Peyer's patch (tissue), 4 donors: ENCODE measurements at regions not wholly inside any gene's neighbourhood (a gene's known extent, or its start where the extent isn't known, plus 50 kb on each side); places are given as distances from the start of the nearest gene placed in this dataset.

Experiments
- CTCF ChIP-seq, 6 experiments: fragments of 450-650 bp in 4 of 6; fragments of 200-600 bp in 2 of 6; sonication (generic) in 1 of 6; IDR thresholded peaks; one replicate each; pipeline ENCODE4 v1.5.1; 2017 to 2019; ENCODE audit warnings: antibody characterized with exemption in 6 of 6, mild to moderate bottlenecking in 3 of 6, moderate library complexity in 1 of 6
- POLR2A ChIP-seq, 2 donors: fragments of 450-650 bp; IDR thresholded peaks; one replicate each; pipeline ENCODE4 v1.5.1; 2017; ENCODE audit warnings: antibody characterized with exemption in 2 of 2, mild to moderate bottlenecking in 2 of 2, moderate library complexity in 2 of 2

GRCh38 chr2:194556629-194557028 is 1100.4 kb upstream of the SLC39A10 start:
- TF ChIP-seq CTCF (IDR thresholded peaks at IDR 0.05) (no peak), POLR2A (IDR thresholded peaks at IDR 0.05) (no peak)
